ENCODE measurements at regions not wholly inside any gene's neighbourhood (a gene's known extent, or its start where the extent isn't known, plus 50 kb on each side); places are given as distances from the start of the nearest gene placed in this dataset.

- Histone ChIP-seq H3K27me3 (ENCODE audit: control insufficient read depth, insufficient read depth, low read length) (no peaks in the 10 kb centered on the region), H3K27ac (ENCODE audit: low read length) (no peak overlapping the region), H3K9me3 (ENCODE audit: control insufficient read depth, insufficient read depth, low read depth, low read length) (no peaks in the 10 kb centered on the region), H3K36me3 (ENCODE audit: control insufficient read depth, insufficient read depth, low read length) (no peaks in the 10 kb centered on the region; the same call in 1 of the 2 replicates), H3K4me3 (ENCODE audit: low read depth in 2 of 2, low read length in 2 of 2) (no peak overlapping the region), H3K4me1 (ENCODE audit: control insufficient read depth, insufficient read depth, low read length) (no peaks in the 10 kb centered on the region)
- ATAC-seq = no peak
- in situ Hi-C loops (cut with HindIII; ENCODE audit: low pct_unique_long_range_greater_than_20kb, low sequenced_read_pairs) (no loop called here), intact Hi-C loops (cut with micrococcal nuclease; ENCODE audit: unreplicated experiment) (no loop called here)
- TF ChIP-seq POLR2AphosphoS5 (IDR thresholded peaks at IDR 0.05; ENCODE audit: low read depth, low read length) = no peak
- no peak for TF ChIP-seq SIN3A (IDR thresholded peaks at IDR 0.05; ENCODE audit: borderline replicate concordance, insufficient read depth, low read depth, low read length)
- TF ChIP-seq REST (IDR thresholded peaks at IDR 0.05; ENCODE audit: insufficient read depth in 1 of 2, low read depth in 2 of 2, low read length in 1 of 2) = no peak
- no peak for TF ChIP-seq TCF7L2 (IDR thresholded peaks at IDR 0.05; ENCODE audit: low read depth, low read length)
- TF ChIP-seq CTCF (IDR thresholded peaks at IDR 0.05) = no peak
- CTCF ChIA-PET = no interaction called here
- POLR2A ChIA-PET = no interaction called here
- no peak for DNase-seq (ENCODE audit: low read depth, low spot score)
- BruUV-seq (replicated peaks) = no TSS peak
These were observed 347.6 kb downstream of the PTPRC start for GRCh38 chr1:198986442-198986841.

GRCh38 chr1:199002661-199003060 lies 363.8 kb downstream of the PTPRC start:
- ATAC-seq = no peak
- no TSS peak for BruUV-seq (replicated peaks)
- Histone ChIP-seq H3K36me3 (ENCODE audit: control insufficient read depth, insufficient read depth, low read length) (no peaks in the 10 kb centered on the region), H3K27ac (ENCODE audit: low read length) (no peak overlapping the region), H3K4me3 (ENCODE audit: low read depth in 2 of 2, low read length in 2 of 2) (no peak overlapping the region), H3K9me3 (ENCODE audit: control insufficient read depth, insufficient read depth, low read depth, low read length) (no peaks in the 10 kb centered on the region), H3K27me3 (ENCODE audit: control insufficient read depth, insufficient read depth, low read length) (no peaks in the 10 kb centered on the region), H3K4me1 (ENCODE audit: control insufficient read depth, insufficient read depth, low read length) (no peaks in the 10 kb centered on the region)
- ChIA-PET CTCF (no interaction called here), POLR2A (no interaction called here)
- no peak for TF ChIP-seq POLR2AphosphoS5 (IDR thresholded peaks at IDR 0.05; ENCODE audit: low read depth, low read length)
- TF ChIP-seq SIN3A (IDR thresholded peaks at IDR 0.05; ENCODE audit: borderline replicate concordance, insufficient read depth, low read depth, low read length) = no peak
- TF ChIP-seq REST (IDR thresholded peaks at IDR 0.05; ENCODE audit: insufficient read depth in 1 of 2, low read depth in 2 of 2, low read length in 1 of 2) = no peak
- no peak for TF ChIP-seq TCF7L2 (IDR thresholded peaks at IDR 0.05; ENCODE audit: low read depth, low read length)
- TF ChIP-seq CTCF (IDR thresholded peaks at IDR 0.05) = no peak
- intact Hi-C loops (cut with micrococcal nuclease; ENCODE audit: unreplicated experiment) (no loop called here), in situ Hi-C loops (cut with HindIII; ENCODE audit: low pct_unique_long_range_greater_than_20kb, low sequenced_read_pairs) (no loop called here)
- no peak for DNase-seq (ENCODE audit: low read depth, low spot score)
